ENCODE measurements at regions not wholly inside any gene's neighbourhood (a gene's known extent, or its start where the extent isn't known, plus 50 kb on each side); places are given as distances from the start of the nearest gene placed in this dataset.

DNA sequence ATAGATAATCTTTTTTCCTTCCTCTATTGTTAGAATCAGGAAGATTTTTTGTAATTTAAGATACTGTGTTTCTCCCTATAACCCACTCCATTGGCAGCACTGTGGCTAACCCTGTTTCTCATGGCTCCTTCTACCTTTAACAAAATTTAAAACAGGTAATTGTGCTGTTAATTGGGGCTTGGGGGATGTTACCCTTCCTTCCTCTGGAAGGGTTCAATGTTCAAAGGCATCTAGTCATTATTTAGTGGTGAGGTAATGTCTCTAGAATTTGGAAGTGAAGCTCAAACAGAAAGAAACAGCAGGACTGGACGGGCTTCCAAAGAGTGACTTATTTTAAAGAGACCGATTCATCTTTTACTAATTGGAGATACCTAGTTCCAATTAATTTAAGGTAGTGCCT, 166.4 kb downstream of the TRIML1 start:
- TF ChIP-seq YY1 (IDR thresholded peaks at IDR 0.05; ENCODE audit: extremely low read depth, insufficient replicate concordance, low read depth, low read length): no peak
- no peak for TF ChIP-seq SRF (IDR thresholded peaks at IDR 0.05; ENCODE audit: low read depth)
- TF ChIP-seq CEBPB (IDR thresholded peaks at IDR 0.05; ENCODE audit: low read depth): no peak
- no peaks in the 10 kb centered on the region; the same call in 1 of the 2 replicates for H3K9me2 ChIP-seq (ENCODE audit: insufficient read depth)
- DNase-seq (ENCODE audit: low read depth, low spot score) (no peak), ATAC-seq (no peak)
- H3K27ac ChIP-seq (ENCODE audit: low read depth, low read length): no peak overlapping the region
- no peaks in the 10 kb centered on the region for H3K4me1 ChIP-seq (ENCODE audit: control insufficient read depth in 1 of 2, insufficient read depth in 2 of 2, low read length in 2 of 2)
- H3K9me3 ChIP-seq (ENCODE audit: control insufficient read depth in 1 of 2, insufficient read depth in 1 of 2, low read depth in 1 of 2, low read length in 2 of 2): no peaks in the 10 kb centered on the region
- H3K36me3 ChIP-seq (ENCODE audit: control insufficient read depth in 1 of 2, insufficient read depth in 2 of 2, low read length in 2 of 2): no peaks in the 10 kb centered on the region
- ChIA-PET CTCF (no interaction called here), POLR2A (no interaction called here), RAD21 (ENCODE audit: low non-redundant PET in 1 of 2, low total read pairs in 2 of 2, uncharacterized antibody in 2 of 2, unreplicated experiment in 2 of 2) (no interaction called here)
- BruUV-seq (replicated peaks): no TSS peak
- H3K27me3 ChIP-seq (ENCODE audit: insufficient read depth, low read length): no peaks in the 10 kb centered on the region
- H3K4me2 ChIP-seq (ENCODE audit: low read length): no peak overlapping the region
- no peak overlapping the region for H2AFZ ChIP-seq (ENCODE audit: low read depth, low read length, poor library complexity, severe bottlenecking)
- H3K9ac ChIP-seq (ENCODE audit: low read length): no peak overlapping the region
- intact Hi-C loops (cut with micrococcal nuclease): no loop called here
- H4K20me1 ChIP-seq (ENCODE audit: insufficient read depth): no peaks in the 10 kb centered on the region
- H3K4me3 ChIP-seq (replicated peaks in 1 of 2; ENCODE audit: low read depth in 1 of 2, low read length in 2 of 2): no peak overlapping the region
- H3K79me2 ChIP-seq (ENCODE audit: insufficient read depth, low read length): no peaks in the 10 kb centered on the region

DNA sequence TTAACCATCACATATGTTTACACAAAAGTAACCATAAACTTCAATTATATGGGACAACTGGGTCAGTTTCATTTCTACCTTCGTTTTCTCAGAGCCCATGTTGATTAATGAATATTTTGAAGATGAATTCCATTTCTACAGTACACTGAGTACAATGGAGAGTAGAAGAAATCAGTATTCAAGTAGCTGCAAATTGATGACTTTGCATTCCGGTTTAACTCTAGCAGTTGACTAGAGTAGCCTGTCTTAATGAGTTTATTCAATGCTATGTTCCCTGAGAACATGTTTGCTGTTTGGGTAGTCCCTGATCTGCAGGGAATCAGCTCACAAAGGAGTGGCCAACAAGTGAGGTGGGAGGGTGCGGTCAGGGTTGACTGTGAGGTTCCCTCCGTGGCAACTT, 168.3 kb downstream of the TRIML1 start:
- H2AFZ ChIP-seq (ENCODE audit: low read depth, low read length, poor library complexity, severe bottlenecking): no peak overlapping the region
- no peak overlapping the region for H3K9ac ChIP-seq (ENCODE audit: low read length)
- CTCF ChIA-PET: no interaction called here
- H3K36me3 ChIP-seq (ENCODE audit: control insufficient read depth in 1 of 2, insufficient read depth in 2 of 2, low read length in 2 of 2): no peaks in the 10 kb centered on the region
- H3K79me2 ChIP-seq (ENCODE audit: insufficient read depth, low read length): no peaks in the 10 kb centered on the region
- BruUV-seq (replicated peaks): no TSS peak
- H3K4me3 ChIP-seq (replicated peaks in 1 of 2; ENCODE audit: low read depth in 1 of 2, low read length in 2 of 2): no peak overlapping the region
- no peaks in the 10 kb centered on the region for H4K20me1 ChIP-seq (ENCODE audit: insufficient read depth)
- no peak for ATAC-seq
- H3K9me3 ChIP-seq (ENCODE audit: control insufficient read depth in 1 of 2, insufficient read depth in 1 of 2, low read depth in 1 of 2, low read length in 2 of 2): no peaks in the 10 kb centered on the region
- no peaks in the 10 kb centered on the region; the same call in 1 of the 2 replicates for H3K9me2 ChIP-seq (ENCODE audit: insufficient read depth)
- H3K27ac ChIP-seq (ENCODE audit: low read depth, low read length): no peak overlapping the region
- RAD21 ChIA-PET (ENCODE audit: low non-redundant PET in 1 of 2, low total read pairs in 2 of 2, uncharacterized antibody in 2 of 2, unreplicated experiment in 2 of 2): no interaction called here
- POLR2A ChIA-PET: no interaction called here
- no peak overlapping the region for H3K4me2 ChIP-seq (ENCODE audit: low read length)
- no peak for DNase-seq (ENCODE audit: low read depth, low spot score)
- TF ChIP-seq, protein P1, sequence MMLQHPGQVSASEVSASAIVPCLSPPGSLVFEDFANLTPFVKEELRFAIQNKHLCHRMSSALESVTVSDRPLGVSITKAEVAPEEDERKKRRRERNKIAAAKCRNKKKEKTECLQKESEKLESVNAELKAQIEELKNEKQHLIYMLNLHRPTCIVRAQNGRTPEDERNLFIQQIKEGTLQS (IDR thresholded peaks at IDR 0.05): no peak
- intact Hi-C loops (cut with micrococcal nuclease): no loop called here
- no peaks in the 10 kb centered on the region for H3K27me3 ChIP-seq (ENCODE audit: insufficient read depth, low read length)
- no peaks in the 10 kb centered on the region for H3K4me1 ChIP-seq (ENCODE audit: control insufficient read depth in 1 of 2, insufficient read depth in 2 of 2, low read length in 2 of 2)
